ENCODE measurements at regions not wholly inside any gene's neighbourhood (a gene's known extent, or its start where the extent isn't known, plus 50 kb on each side); places are given as distances from the start of the nearest gene placed in this dataset.

DNA sequence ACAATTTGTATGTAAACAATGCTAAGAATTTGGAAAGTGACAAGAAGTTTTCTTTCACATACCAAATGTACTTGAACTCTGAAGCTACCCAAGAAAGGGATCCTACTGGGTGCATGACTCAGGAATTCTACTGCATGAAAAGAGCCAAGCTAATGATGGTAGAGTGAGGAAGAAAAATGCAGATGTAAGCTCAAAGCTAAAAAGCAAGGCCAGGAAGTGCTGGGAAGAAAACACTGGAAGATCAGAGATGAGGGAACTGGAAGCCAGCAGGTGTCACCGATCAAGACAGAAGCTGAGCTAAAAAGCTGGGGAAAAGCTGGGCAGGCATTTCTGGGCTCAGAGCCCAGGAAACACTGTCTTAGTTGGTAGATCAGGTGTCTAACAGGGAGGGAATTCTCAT, 449.1 kb downstream of the NKX6-1 start (continued):
- TF ChIP-seq SMARCA5 (IDR thresholded peaks at IDR 0.05) (no peak), ZNF622 (IDR thresholded peaks at IDR 0.05) (no peak), JUND (IDR thresholded peaks at IDR 0.05; ENCODE audit: low read depth, low read length) (no peak), SIN3A (IDR thresholded peaks at IDR 0.05; ENCODE audit: low read depth, low read length) (no peak), POU2F2 (IDR thresholded peaks at IDR 0.05; ENCODE audit: borderline replicate concordance, low read depth, low read length) (no peak), NFIC (IDR thresholded peaks at IDR 0.05; ENCODE audit: low read depth, low read length) (no peak), PAX5 (IDR thresholded peaks at IDR 0.05; ENCODE audit: borderline replicate concordance, low read depth, low read length) (no peak)

DNA sequence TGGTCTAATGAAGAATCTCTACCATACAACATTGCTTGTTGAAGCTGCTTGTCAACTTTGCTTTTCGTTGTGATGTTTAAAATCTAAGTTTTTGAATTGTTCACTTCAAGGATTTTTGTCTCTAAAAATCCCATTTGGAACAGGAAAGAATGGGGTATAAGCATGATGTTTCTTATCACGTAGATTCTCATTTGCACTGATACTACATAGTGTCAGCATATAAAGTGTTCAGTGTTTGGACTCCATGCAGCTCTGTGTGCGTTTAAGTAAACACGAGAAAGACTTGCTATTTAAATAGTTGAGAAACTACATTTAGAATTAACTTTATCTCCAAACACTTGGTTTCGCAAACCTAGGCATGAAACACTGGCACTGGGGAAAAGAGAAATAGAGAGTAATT, 452.5 kb downstream of the NKX6-1 start:
- no peaks in the 10 kb centered on the region for H3K27me3 ChIP-seq (replicated peaks in 1 of 2; ENCODE audit: control insufficient read depth in 2 of 2, insufficient read depth in 2 of 2, low read length in 1 of 2)
- WGBS (ENCODE audit: insufficient coverage, insufficient replicate concordance, low lambda C conversion rate, missing lambda C conversion rate), result 28% methylated on average over 5 of the region's 5 CpGs
- TF ChIP-seq SREBF2 (IDR thresholded peaks at IDR 0.05; ENCODE audit: low read length) (no peak), GABPA (IDR thresholded peaks at IDR 0.05; ENCODE audit: low read depth) (no peak), ELK1 (IDR thresholded peaks at IDR 0.05; ENCODE audit: low read depth, low read length) (no peak), POU2F2 (IDR thresholded peaks at IDR 0.05; ENCODE audit: borderline replicate concordance, low read depth, low read length) (no peak), PML (IDR thresholded peaks at IDR 0.05; ENCODE audit: low read length) (no peak), NFIC (IDR thresholded peaks at IDR 0.05; ENCODE audit: low read depth, low read length) (no peak), TAF1 (IDR thresholded peaks at IDR 0.05; ENCODE audit: borderline replicate concordance, low read depth, low read length) (no peak), RFX5 (IDR thresholded peaks at IDR 0.05; ENCODE audit: low read depth, low read length) (no peak), SMARCA5 (IDR thresholded peaks at IDR 0.05) (no peak), POLR2AphosphoS2 (IDR thresholded peaks at IDR 0.05; ENCODE audit: low read depth, low read length) (no peak), CEBPB (IDR thresholded peaks at IDR 0.05; ENCODE audit: borderline replicate concordance in 1 of 2, low read depth in 2 of 2, low read length in 2 of 2) (no peak), IRF4 (IDR thresholded peaks at IDR 0.05; ENCODE audit: low read depth, low read length) (no peak), ATF3 (IDR thresholded peaks at IDR 0.05; ENCODE audit: borderline replicate concordance, extremely low read depth, low read depth, low read length) (no peak)
- TF ChIP-seq, protein P1, sequence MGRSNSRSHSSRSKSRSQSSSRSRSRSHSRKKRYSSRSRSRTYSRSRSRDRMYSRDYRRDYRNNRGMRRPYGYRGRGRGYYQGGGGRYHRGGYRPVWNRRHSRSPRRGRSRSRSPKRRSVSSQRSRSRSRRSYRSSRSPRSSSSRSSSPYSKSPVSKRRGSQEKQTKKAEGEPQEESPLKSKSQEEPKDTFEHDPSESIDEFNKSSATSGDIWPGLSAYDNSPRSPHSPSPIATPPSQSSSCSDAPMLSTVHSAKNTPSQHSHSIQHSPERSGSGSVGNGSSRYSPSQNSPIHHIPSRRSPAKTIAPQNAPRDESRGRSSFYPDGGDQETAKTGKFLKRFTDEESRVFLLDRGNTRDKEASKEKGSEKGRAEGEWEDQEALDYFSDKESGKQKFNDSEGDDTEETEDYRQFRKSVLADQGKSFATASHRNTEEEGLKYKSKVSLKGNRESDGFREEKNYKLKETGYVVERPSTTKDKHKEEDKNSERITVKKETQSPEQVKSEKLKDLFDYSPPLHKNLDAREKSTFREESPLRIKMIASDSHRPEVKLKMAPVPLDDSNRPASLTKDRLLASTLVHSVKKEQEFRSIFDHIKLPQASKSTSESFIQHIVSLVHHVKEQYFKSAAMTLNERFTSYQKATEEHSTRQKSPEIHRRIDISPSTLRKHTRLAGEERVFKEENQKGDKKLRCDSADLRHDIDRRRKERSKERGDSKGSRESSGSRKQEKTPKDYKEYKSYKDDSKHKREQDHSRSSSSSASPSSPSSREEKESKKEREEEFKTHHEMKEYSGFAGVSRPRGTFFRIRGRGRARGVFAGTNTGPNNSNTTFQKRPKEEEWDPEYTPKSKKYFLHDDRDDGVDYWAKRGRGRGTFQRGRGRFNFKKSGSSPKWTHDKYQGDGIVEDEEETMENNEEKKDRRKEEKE (IDR thresholded peaks at IDR 0.05), result no peak
- FAIRE-seq, result no peak
- ChIA-PET RAD21 (ENCODE audit: unreplicated experiment) (no interaction called here), CTCF (no interaction called here), SMC1A (ENCODE audit: uncharacterized antibody, unreplicated experiment) (no interaction called here), POLR2A (no interaction called here)
- intact Hi-C loops (cut with micrococcal nuclease; ENCODE audit: unreplicated experiment) (no loop called here), in situ Hi-C loops (cut with MboI) (no loop called here)
- H3K4me3 ChIP-seq, result no peak overlapping the region
- H3K27ac ChIP-seq (ENCODE audit: control insufficient read depth, insufficient read depth), result no peak overlapping the region
- no peak overlapping the region for H3K4me2 ChIP-seq (ENCODE audit: control insufficient read depth, insufficient read depth)
- no peak overlapping the region for H3K9ac ChIP-seq (ENCODE audit: control insufficient read depth, insufficient read depth, low read length)
- H3K4me1 ChIP-seq (ENCODE audit: control insufficient read depth, insufficient read depth, low read length), result no peaks in the 10 kb centered on the region
- DNase-seq (ENCODE audit: low read depth, low spot score), result no peak
- H3K9me3 ChIP-seq (replicated peaks; ENCODE audit: control insufficient read depth, insufficient read depth, low read length), result no peaks in the 10 kb centered on the region
- H3K79me2 ChIP-seq (ENCODE audit: control insufficient read depth, insufficient read depth, low read length), result no peaks in the 10 kb centered on the region
- no peaks in the 10 kb centered on the region for H3K36me3 ChIP-seq (ENCODE audit: control insufficient read depth in 2 of 2, insufficient read depth in 2 of 2, low read length in 1 of 2)
- no TSS peak for BruUV-seq (replicated peaks)
- H2AFZ ChIP-seq (ENCODE audit: control insufficient read depth, low read depth, low read length), result no peak overlapping the region
- ATAC-seq, result no peak
- no peaks in the 10 kb centered on the region for H4K20me1 ChIP-seq (ENCODE audit: control insufficient read depth, insufficient read depth)
